GM23338 (cell line): ENCODE measurements at regions not wholly inside any gene's neighbourhood (a gene's known extent, or its start where the extent isn't known, plus 50 kb on each side); places are given as distances from the start of the nearest gene placed in this dataset.

ENCODE experiments used
- ATAC-seq: fragments of 200-7000 bp; cut with Tn5 transposase; 3 replicates; pipeline ENCODE4 v1.9.1; 2020
- DNase-seq: peaks from one replicate; pipeline ENCODE4 v3.0.0-alpha.2; 2015; ENCODE audit warnings: low spot score
- H2AFZ ChIP-seq: fragments of 200-600 bp; sonication (generic); 2 replicates; pipeline ENCODE4 v1.8.0; 2016; ENCODE audit warnings: antibody characterized with exemption, mild to moderate bottlenecking, moderate library complexity
- H3F3A ChIP-seq: fragments of 200-600 bp; sonication (generic); replicated peaks from 2 replicates; pipeline ENCODE4 v1.8.0; 2017; ENCODE audit warnings: antibody characterized with exemption, mixed run types, low read depth
- H3K27ac ChIP-seq: fragments of 200-600 bp; sonication (generic); 2 replicates; pipeline ENCODE4 v1.6.1; 2016; ENCODE audit warnings: low read depth
- H3K27me3 ChIP-seq: fragments of 200-600 bp; sonication (generic); 2 replicates; pipeline ENCODE4 v1.8.0; 2016; ENCODE audit warnings: mild to moderate bottlenecking, mixed run types, moderate library complexity; ENCODE audit not compliant: insufficient read depth
- H3K36me3 ChIP-seq: fragments of 200-600 bp; sonication (generic); 2 replicates; pipeline ENCODE4 v1.8.0; 2016; ENCODE audit warnings: mild to moderate bottlenecking; ENCODE audit not compliant: insufficient read depth
- H3K4me1 ChIP-seq: fragments of 200-600 bp; sonication (generic); 2 replicates; pipeline ENCODE4 v1.8.0; 2016; ENCODE audit warnings: mild to moderate bottlenecking, moderate library complexity; ENCODE audit not compliant: insufficient read depth
- H3K4me2 ChIP-seq: fragments of 200-600 bp; sonication (generic); 2 replicates; pipeline ENCODE4 v1.7.1; 2017; ENCODE audit warnings: mixed run types
- H3K4me3 ChIP-seq: fragments of 200-600 bp; sonication (generic); 2 replicates; pipeline ENCODE4 v1.6.1; 2016; ENCODE audit warnings: mixed run types
- H3K79me2 ChIP-seq: fragments of 200-600 bp; sonication (generic); replicated peaks from 2 replicates; pipeline ENCODE4 v1.8.0; 2017; ENCODE audit warnings: mild to moderate bottlenecking; ENCODE audit not compliant: insufficient read depth
- H3K9me2 ChIP-seq: fragments of 200-600 bp; sonication (generic); 2 replicates; pipeline ENCODE4 v1.8.0; 2017; ENCODE audit not compliant: insufficient read depth
- H4K20me1 ChIP-seq: fragments of 200-600 bp; sonication (generic); replicated peaks from 2 replicates; pipeline ENCODE4 v1.8.0; 2017; ENCODE audit warnings: mild to moderate bottlenecking; ENCODE audit not compliant: insufficient read depth
- H3K27ac Mint-ChIP-seq: 2 replicates; pipeline ENCODE4 v1.8.0; 2020; ENCODE audit warnings: inconsistent platforms, mild to moderate bottlenecking, moderate library complexity, mixed read lengths
- H3K27me3 Mint-ChIP-seq: 3 replicates; pipeline ENCODE4 v1.8.0; 2022; ENCODE audit warnings: low read depth, mild to moderate bottlenecking, moderate library complexity, mixed read lengths, inconsistent platforms; ENCODE audit not compliant: insufficient read depth, poor library complexity
- H3K36me3 Mint-ChIP-seq: 3 replicates; pipeline ENCODE4 v1.8.0; 2021; ENCODE audit warnings: low read depth, mild to moderate bottlenecking, inconsistent platforms, moderate library complexity, mixed read lengths
- H3K4me1 Mint-ChIP-seq: 3 replicates; pipeline ENCODE4 v1.8.0; 2020; ENCODE audit warnings: mild to moderate bottlenecking, inconsistent platforms, mixed read lengths
- H3K4me3 Mint-ChIP-seq: 3 replicates; pipeline ENCODE4 v1.8.0; 2021; ENCODE audit warnings: moderate library complexity, mild to moderate bottlenecking, inconsistent platforms, mixed read lengths
- H3K9me3 Mint-ChIP-seq: 3 replicates; pipeline ENCODE4 v1.8.0; 2020; ENCODE audit warnings: moderate library complexity, mild to moderate bottlenecking, inconsistent platforms, mixed read lengths
- CREB1 ChIP-seq: fragments of 250-450 bp; sonication (Bioruptor Pico); IDR thresholded peaks from 2 replicates; pipeline ENCODE4 v1.5.0; 2020; ENCODE audit warnings: low read depth, mild to moderate bottlenecking, moderate library complexity
- EZH2 ChIP-seq: fragments of 200-600 bp; sonication (generic); IDR thresholded peaks from one replicate; pipeline ENCODE4 v1.8.0; 2017; ENCODE audit warnings: antibody characterized with exemption, mild to moderate bottlenecking, low read depth; ENCODE audit not compliant: unreplicated experiment
- NANOG ChIP-seq: IDR thresholded peaks from 2 replicates; pipeline ENCODE4 v1.6.1; 2016; ENCODE audit warnings: antibody characterized with exemption, borderline replicate concordance
- REST ChIP-seq: IDR thresholded peaks from one replicate; pipeline ENCODE4 v1.6.1; 2018; ENCODE audit warnings: antibody characterized with exemption; ENCODE audit not compliant: unreplicated experiment
- STAT1 ChIP-seq: IDR thresholded peaks from one replicate; pipeline ENCODE4 v1.6.1; 2016; ENCODE audit warnings: antibody characterized with exemption; ENCODE audit not compliant: unreplicated experiment
- ZNF114 ChIP-seq: fragments of 250-450 bp; sonication (Bioruptor Pico); IDR thresholded peaks from 2 replicates; pipeline ENCODE4 v1.5.0; 2020; ENCODE audit warnings: mild to moderate bottlenecking, moderate library complexity
- ZNF462 ChIP-seq: fragments of 250-450 bp; sonication (Bioruptor Pico); IDR thresholded peaks from 2 replicates; pipeline ENCODE4 v1.5.0; 2020; ENCODE audit warnings: mild to moderate bottlenecking, moderate library complexity

- TF ChIP-seq ZNF462 (no peak), CREB1 (CRISPR knock-in tag) (no peak), ZNF114 (CRISPR knock-in tag) (no peak)
Observed at GRCh38 chr11:129726179-129726578, 89.5 kb upstream of the TMEM45B start (continued).

- H3K36me3 ChIP-seq: no peaks in the 10 kb centered on the region
- Mint-ChIP-seq H3K4me3 (no peak overlapping the region), H3K4me1 (no peaks in the 10 kb centered on the region; the same call in 2 of the 3 replicates), H3K36me3 (no peaks in the 10 kb centered on the region), H3K27me3 (peaks cover 3% of the 10 kb centered on the region), H3K27ac (no peak overlapping the region), H3K9me3 (no peaks in the 10 kb centered on the region)
- no peaks in the 10 kb centered on the region for H3K27me3 ChIP-seq
- no peak overlapping the region for H3K27ac ChIP-seq
- no peaks in the 10 kb centered on the region for H3K9me2 ChIP-seq
- H3K4me1 ChIP-seq: no peaks in the 10 kb centered on the region
- no peaks in the 10 kb centered on the region for H3K79me2 ChIP-seq
- no peak overlapping the region for H2AFZ ChIP-seq
- DNase-seq (no peak), ATAC-seq (no peak)
- no peak overlapping the region for H3K4me2 ChIP-seq
- H4K20me1 ChIP-seq: no peaks in the 10 kb centered on the region
- H3F3A ChIP-seq: no peaks in the 10 kb centered on the region
- H3K4me3 ChIP-seq: no peak overlapping the region
- TF ChIP-seq STAT1 (no peak), REST (no peak), EZH2 (no peak), NANOG (no peak), ZNF462 (no peak)
Observed at GRCh38 chr11:129728581-129728980, 87.1 kb upstream of the TMEM45B start.
